ENCODE measurements at regions not wholly inside any gene's neighbourhood (a gene's known extent, or its start where the extent isn't known, plus 50 kb on each side); places are given as distances from the start of the nearest gene placed in this dataset.

- TF ChIP-seq CTCF (IDR thresholded peaks at IDR 0.05) (no peak), TEAD4 (CRISPR knock-in tag; IDR thresholded peaks at IDR 0.05) (no peak), STAT6 (CRISPR knock-in tag; conservative IDR thresholded peaks at IDR 0.05; ENCODE audit: low read depth) (no peak), RORB (CRISPR knock-in tag; IDR thresholded peaks at IDR 0.05) (no peak), SP1 (CRISPR knock-in tag; conservative IDR thresholded peaks at IDR 0.05) (no peak), FOXK1 (CRISPR knock-in tag; IDR thresholded peaks at IDR 0.05) (no peak), RELA (CRISPR knock-in tag; IDR thresholded peaks at IDR 0.05; ENCODE audit: borderline replicate concordance) (no peak)
Observed at GRCh38 chr10:6716516-6716915, 136.4 kb upstream of the PRKCQ start.
